ENCODE measurements at regions not wholly inside any gene's neighbourhood (a gene's known extent, or its start where the extent isn't known, plus 50 kb on each side); places are given as distances from the start of the nearest gene placed in this dataset.

DNA sequence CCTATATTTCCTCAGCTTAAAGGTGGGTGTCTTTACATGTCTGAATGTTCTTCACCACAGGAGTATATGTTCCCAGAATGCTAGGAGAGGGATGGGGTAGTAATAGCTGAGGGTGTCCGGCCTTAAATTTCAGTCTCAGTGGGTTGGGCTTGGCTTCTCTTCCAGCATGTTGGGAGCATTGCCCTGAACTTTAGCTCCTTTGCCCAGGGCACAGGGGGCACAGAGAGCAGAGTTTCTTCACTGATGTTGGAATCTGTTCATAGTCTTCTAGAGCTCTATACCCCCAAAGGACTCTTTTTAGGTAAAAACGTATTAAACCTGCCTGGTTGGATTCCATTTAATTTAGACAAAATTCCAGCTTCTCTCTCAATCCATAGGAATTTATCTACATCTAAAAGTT lies 154.4 kb upstream of the GCFC2 start:
- TF ChIP-seq, protein P1, sequence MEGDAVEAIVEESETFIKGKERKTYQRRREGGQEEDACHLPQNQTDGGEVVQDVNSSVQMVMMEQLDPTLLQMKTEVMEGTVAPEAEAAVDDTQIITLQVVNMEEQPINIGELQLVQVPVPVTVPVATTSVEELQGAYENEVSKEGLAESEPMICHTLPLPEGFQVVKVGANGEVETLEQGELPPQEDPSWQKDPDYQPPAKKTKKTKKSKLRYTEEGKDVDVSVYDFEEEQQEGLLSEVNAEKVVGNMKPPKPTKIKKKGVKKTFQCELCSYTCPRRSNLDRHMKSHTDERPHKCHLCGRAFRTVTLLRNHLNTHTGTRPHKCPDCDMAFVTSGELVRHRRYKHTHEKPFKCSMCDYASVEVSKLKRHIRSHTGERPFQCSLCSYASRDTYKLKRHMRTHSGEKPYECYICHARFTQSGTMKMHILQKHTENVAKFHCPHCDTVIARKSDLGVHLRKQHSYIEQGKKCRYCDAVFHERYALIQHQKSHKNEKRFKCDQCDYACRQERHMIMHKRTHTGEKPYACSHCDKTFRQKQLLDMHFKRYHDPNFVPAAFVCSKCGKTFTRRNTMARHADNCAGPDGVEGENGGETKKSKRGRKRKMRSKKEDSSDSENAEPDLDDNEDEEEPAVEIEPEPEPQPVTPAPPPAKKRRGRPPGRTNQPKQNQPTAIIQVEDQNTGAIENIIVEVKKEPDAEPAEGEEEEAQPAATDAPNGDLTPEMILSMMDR (IDR thresholded peaks at IDR 0.05), result no peak
- TF ChIP-seq POLR2A (IDR thresholded peaks at IDR 0.05), result no peak
